HEK293T (cell line): ENCODE measurements at regions not wholly inside any gene's neighbourhood (a gene's known extent, or its start where the extent isn't known, plus 50 kb on each side); places are given as distances from the start of the nearest gene placed in this dataset.

ENCODE experiments used
- CTCF ChIA-PET: fragments of 350-600 bp; formaldehyde crosslinking; extraction: SDS; loops from one replicate; lab custom pipeline; 2021; ENCODE audit warnings: antibody characterized with exemption, inconsistent platforms; lab: Yijun Ruan, JAX
- POLR2A ChIA-PET: fragments of 350-600 bp; formaldehyde crosslinking; extraction: SDS; loops from one replicate; lab custom pipeline; 2020; ENCODE audit warnings: antibody characterized with exemption, inconsistent platforms; lab: Yijun Ruan, JAX
- DNase-seq: peaks from one replicate; pipeline ENCODE4 v3.0.0; 2012; ENCODE audit warnings: mixed read lengths; ENCODE audit errors: extremely low spot score
- ARNT ChIP-seq: fragments of 450-650 bp; IDR thresholded peaks from 2 replicates; pipeline ENCODE4 v1.6.1; 2017; ENCODE audit warnings: mild to moderate bottlenecking
- BHLHE40 ChIP-seq: fragments of 450-650 bp; IDR thresholded peaks from 2 replicates; pipeline ENCODE4 v1.6.1; 2016; ENCODE audit warnings: mild to moderate bottlenecking, moderate library complexity, borderline replicate concordance
- CTBP1 ChIP-seq: fragments of 450-650 bp; IDR thresholded peaks from 2 replicates; pipeline ENCODE4 v1.6.1; 2016; ENCODE audit warnings: borderline replicate concordance
- ELF4 ChIP-seq: fragments of 450-650 bp; IDR thresholded peaks from 2 replicates; pipeline ENCODE4 v1.6.1; 2017; ENCODE audit warnings: antibody characterized with exemption
- FOXA1 ChIP-seq: fragments of 450-650 bp; IDR thresholded peaks from 2 replicates; pipeline ENCODE4 v1.6.1; 2016; ENCODE audit warnings: mild to moderate bottlenecking
- FOXK2 ChIP-seq: fragments of 450-650 bp; IDR thresholded peaks from 2 replicates; pipeline ENCODE4 v1.6.1; 2016; ENCODE audit warnings: mild to moderate bottlenecking
- FOXM1 ChIP-seq: fragments of 450-650 bp; IDR thresholded peaks from 2 replicates; pipeline ENCODE4 v1.6.1; 2017; ENCODE audit warnings: mild to moderate bottlenecking, borderline replicate concordance
- HDGF ChIP-seq: fragments of 450-650 bp; IDR thresholded peaks from 2 replicates; pipeline ENCODE4 v1.6.1; 2017; ENCODE audit warnings: antibody characterized with exemption, borderline replicate concordance
- L3MBTL2 ChIP-seq: fragments of 450-650 bp; conservative IDR thresholded peaks from 2 replicates; pipeline ENCODE4 v1.6.1; 2016; ENCODE audit warnings: mild to moderate bottlenecking
- LEF1 ChIP-seq: fragments of 450-650 bp; IDR thresholded peaks from 2 replicates; pipeline ENCODE4 v1.6.1; 2017; ENCODE audit warnings: mild to moderate bottlenecking, borderline replicate concordance
- NFRKB ChIP-seq: fragments of 450-650 bp; IDR thresholded peaks from 2 replicates; pipeline ENCODE4 v1.6.1; 2016; ENCODE audit warnings: mild to moderate bottlenecking, moderate library complexity
- PKNOX1 ChIP-seq: fragments of 450-650 bp; IDR thresholded peaks from 2 replicates; pipeline ENCODE4 v1.6.1; 2016
- SP1 ChIP-seq: fragments of 450-650 bp; IDR thresholded peaks from 2 replicates; pipeline ENCODE4 v1.6.1; 2017
- SUZ12 ChIP-seq: fragments of 450-650 bp; IDR thresholded peaks from 2 replicates; pipeline ENCODE4 v1.6.1; 2016; ENCODE audit warnings: mild to moderate bottlenecking
- TARDBP ChIP-seq: fragments of 450-650 bp; IDR thresholded peaks from 2 replicates; pipeline ENCODE4 v1.6.1; 2016
- ZNF384 ChIP-seq: fragments of 450-650 bp; IDR thresholded peaks from 2 replicates; pipeline ENCODE4 v1.6.1; 2016

- CTCF ChIA-PET, result no interaction called here
- POLR2A ChIA-PET, result no interaction called here
- TF ChIP-seq ELF4 (no peak), FOXA1 (no peak), ARNT (no peak), PKNOX1 (no peak), CTBP1 (no peak), SUZ12 (no peak), BHLHE40 (no peak), TARDBP (no peak), NFRKB (no peak), LEF1 (no peak), FOXM1 (no peak)
- DNase-seq, result no peak
Observed at GRCh38 chr1:14055442-14056223, 355.6 kb downstream of the PRDM2 start.

GRCh38 chr1:14057640-14058039 is 357.7 kb downstream of the PRDM2 start:
- CTCF ChIA-PET, result no interaction called here
- TF ChIP-seq ARNT (no peak), HDGF (no peak), L3MBTL2 (no peak), CTBP1 (no peak), FOXA1 (no peak), ELF4 (no peak), ZNF384 (no peak), TARDBP (no peak), LEF1 (no peak)
- no peak for DNase-seq
- POLR2A ChIA-PET, result no interaction called here

GRCh38 chr1:14061204-14061603 is 361.2 kb downstream of the PRDM2 start:
- TF ChIP-seq HDGF, result no peak
- no peak for TF ChIP-seq ZNF384
- no peak for TF ChIP-seq NFRKB
- no peak for TF ChIP-seq ELF4
- TF ChIP-seq ARNT, result no peak
- TF ChIP-seq SP1, result no peak
- no peak for TF ChIP-seq FOXM1
- TF ChIP-seq FOXK2, result no peak
- no peak for TF ChIP-seq FOXA1
- DNase-seq, result no peak
- ChIA-PET POLR2A (no interaction called here), CTCF (no interaction called here)

GRCh38 chr1:14061722-14062121 is 361.7 kb downstream of the PRDM2 start:
- ChIA-PET CTCF (no interaction called here), POLR2A (no interaction called here)
- no peak for DNase-seq
- no peak for TF ChIP-seq L3MBTL2
- TF ChIP-seq SUZ12, result no peak
- no peak for TF ChIP-seq LEF1
- TF ChIP-seq BHLHE40, result no peak
- no peak for TF ChIP-seq ARNT
- TF ChIP-seq FOXM1, result no peak
- TF ChIP-seq TARDBP, result no peak
- TF ChIP-seq CTBP1, result no peak
- no peak for TF ChIP-seq ELF4
- no peak for TF ChIP-seq FOXK2
- TF ChIP-seq NFRKB, result no peak

GRCh38 chr1:14062669-14063068 is 362.7 kb downstream of the PRDM2 start:
- POLR2A ChIA-PET, result no interaction called here
- CTCF ChIA-PET, result no interaction called here
- no peak for TF ChIP-seq PKNOX1
- no peak for TF ChIP-seq BHLHE40
- no peak for TF ChIP-seq ZNF384
- no peak for TF ChIP-seq ARNT
- TF ChIP-seq CTBP1, result no peak
- TF ChIP-seq FOXA1, result no peak
- no peak for TF ChIP-seq L3MBTL2
- no peak for TF ChIP-seq TARDBP
- no peak for TF ChIP-seq FOXK2
- DNase-seq, result no peak

- POLR2A ChIA-PET, result no interaction called here
- TF ChIP-seq L3MBTL2 (no peak), FOXA1 (no peak), HDGF (no peak), SUZ12 (no peak), PKNOX1 (no peak), BHLHE40 (no peak), LEF1 (no peak), TARDBP (no peak), ARNT (no peak), FOXK2 (no peak), ZNF384 (no peak)
- CTCF ChIA-PET, result no interaction called here
- no peak for DNase-seq
Observed at GRCh38 chr1:14064649-14065442, 364.9 kb downstream of the PRDM2 start.

- ChIA-PET CTCF (no interaction called here), POLR2A (no interaction called here)
- DNase-seq, result no peak
- TF ChIP-seq L3MBTL2 (no peak), TARDBP (no peak), ELF4 (no peak), FOXA1 (no peak), SUZ12 (no peak), CTBP1 (no peak), SP1 (no peak), HDGF (no peak), LEF1 (no peak), ARNT (no peak), FOXM1 (no peak), NFRKB (no peak), PKNOX1 (no peak), FOXK2 (no peak), BHLHE40 (no peak), ZNF384 (no peak)
Observed at GRCh38 chr1:14065486-14065885, 365.5 kb downstream of the PRDM2 start.
